ENCODE measurements at regions not wholly inside any gene's neighbourhood (a gene's known extent, or its start where the extent isn't known, plus 50 kb on each side); places are given as distances from the start of the nearest gene placed in this dataset.

GRCh38 chr5:172571892-172572291, 69.2 kb upstream of the NEURL1B start:
- Histone ChIP-seq H3K4me1 (replicated peaks in 1 of 4; ENCODE audit: control insufficient read depth in 3 of 4, insufficient read depth in 4 of 4, low read length in 3 of 4) (peaks cover 4 to 33% (median 24%) of the 10 kb centered on the region in 4 experiments), H2AK5ac (ENCODE audit: low read depth, low read length) (0 out of 2 replicates have a peak overlapping the region, but pooled peaks have one; percentile 58), H2AFZ (ENCODE audit: low read length) (no peak overlapping the region), H3K9me3 (ENCODE audit: insufficient read depth in 2 of 2, low read depth in 1 of 2, low read length in 1 of 2) (no peaks in the 10 kb centered on the region; a peak in 1 of 4 replicates), H3K23me2 (ENCODE audit: low read depth, low read length) (no peaks in the 10 kb centered on the region; the same call in 1 of the 2 replicates), H2BK12ac (ENCODE audit: low read depth, low read length) (peak overlapping the region; percentile 95; the same call in 1 of the 2 replicates), H3K79me1 (ENCODE audit: low read depth, low read length) (no peaks in the 10 kb centered on the region), H3K27ac (ENCODE audit: low read depth, low read length) (no peak overlapping the region), H4K20me1 (replicated peaks in 1 of 2; ENCODE audit: control insufficient read depth in 1 of 2, insufficient read depth in 2 of 2, low read length in 2 of 2) (no peaks in the 10 kb centered on the region), H2BK5ac (ENCODE audit: low read depth, low read length) (peak overlapping the region; percentile 24; the same call in 1 of the 2 replicates), H3K79me2 (ENCODE audit: control insufficient read depth in 1 of 2, insufficient read depth in 2 of 2, low read length in 2 of 2) (no peaks in the 10 kb centered on the region), H3K4me2 (ENCODE audit: insufficient read depth in 1 of 2, low read depth in 2 of 2, low read length in 2 of 2) (peak overlapping the region in 1 of 2 experiments; percentile 42; a peak in 2 of 4 replicates), H4K5ac (ENCODE audit: insufficient read length, low read depth, low read length) (no peak overlapping the region), H2BK20ac (ENCODE audit: low read length) (no peak overlapping the region), H3K4me3 (ENCODE audit: extremely low read depth in 1 of 4, insufficient read depth in 2 of 4, low read depth in 3 of 4, low read length in 4 of 4) (no peak overlapping the region), H3K23ac (ENCODE audit: insufficient read length) (no peak overlapping the region), H3K56ac (replicated peaks; ENCODE audit: insufficient read length, low read depth, low read length) (no peak overlapping the region), H4K91ac (replicated peaks; ENCODE audit: insufficient read length, low read length) (no peak overlapping the region), H2BK15ac (ENCODE audit: low read length) (no peak overlapping the region), H3K14ac (ENCODE audit: insufficient read length) (no peak overlapping the region), H3K18ac (ENCODE audit: extremely low read depth, low read length) (peak overlapping the region; percentile 90; the same call in 1 of the 2 replicates), H2BK120ac (replicated peaks; ENCODE audit: low read depth, low read length) (no peak overlapping the region), H3K4ac (replicated peaks; ENCODE audit: insufficient read length, low read depth, low read length) (no peak overlapping the region), H3K36me3 (ENCODE audit: control insufficient read depth in 2 of 4, insufficient read depth in 4 of 4, low read length in 3 of 4) (no peaks in the 10 kb centered on the region), H3K9ac (replicated peaks in 1 of 4; ENCODE audit: extremely low read depth in 1 of 4, low read depth in 3 of 4, low read length in 3 of 4) (no peak overlapping the region), H3K27me3 (replicated peaks in 1 of 4; ENCODE audit: control insufficient read depth in 3 of 4, extremely low read depth in 1 of 4, insufficient read depth in 3 of 4, low read length in 3 of 4) (no peaks in the 10 kb centered on the region; a peak in 1 of 7 replicates), H4K8ac (ENCODE audit: extremely low read depth, insufficient read depth, low read length) (no peak overlapping the region)
- ChIA-PET CTCF (ENCODE audit: partially characterized antibody) (interaction anchor here (0.7 to 2.2 kb wide), 7 partner anchors 11 to 142 kb away, joined by 3 to 10 read pairs (median 3); no protein-coding TSS in a partner anchor), POLR2A (ENCODE audit: partially characterized antibody) (interaction anchor here (1.2 to 1.8 kb wide), 2 partner anchors 9 to 12 kb away, joined by 4 read pairs; no protein-coding TSS in a partner anchor)
- DNase-seq (ENCODE audit: low read depth in 1 of 2, low spot score in 2 of 2) (no peak), FAIRE-seq (peak; percentile 36)
- 92% methylated on average over 8 of the region's 8 CpGs; no CpG with 5 or more reads in 1 of the 2 experiments for WGBS, 2 experiments (ENCODE audit: extremely low coverage in 1 of 2, insufficient coverage in 1 of 2, insufficient read length in 1 of 2, insufficient replicate concordance in 2 of 2, low coverage in 1 of 2, low lambda C conversion rate in 2 of 2, missing lambda C conversion rate in 1 of 2)
- TF ChIP-seq EGR1 (IDR thresholded peaks at IDR 0.05; ENCODE audit: borderline replicate concordance, low read depth, low read length) (no peak), RAD21 (IDR thresholded peaks at IDR 0.05 in 1 of 2, conservative IDR thresholded peaks at IDR 0.05 in 1 of 2; ENCODE audit: low read depth in 2 of 2, low read length in 2 of 2) (no peak), KDM1A (IDR thresholded peaks at IDR 0.05; ENCODE audit: borderline replicate concordance, low read length) (peak; percentile 96)

Data from H1 (cell line).